Stimulated activated CD4-positive, alpha-beta T cell treated with anti-CD3 and anti-CD28 coated beads, Interleukin-12 subunit alpha, Interleukin-12 subunit beta, amount 100 ng/mL, for 48 hours (primary cell): ENCODE measurements at regions not wholly inside any gene's neighbourhood (a gene's known extent, or its start where the extent isn't known, plus 50 kb on each side); places are given as distances from the start of the nearest gene placed in this dataset.

ENCODE experiments used
- DNase-seq, 3 donors: peaks; one replicate each; pipeline ENCODE4 v3.0.0-alpha.2; 2020; ENCODE audit warnings: low read depth in 2 of 3, low spot score in 1 of 3

GRCh38 chr12:11564984-11565651, 84.4 kb upstream of the ETV6 start:
- no peak for DNase-seq

GRCh38 chr12:11565752-11566151, 83.7 kb upstream of the ETV6 start:
- no peak for DNase-seq

GRCh38 chr12:11568155-11568761, 81.2 kb upstream of the ETV6 start:
- no peak for DNase-seq

GRCh38 chr12:11568762-11569478, 80.6 kb upstream of the ETV6 start:
- DNase-seq = no peak

- DNase-seq = no peak
Measured at GRCh38 chr12:11569716-11570115, 79.8 kb upstream of the ETV6 start.

- DNase-seq = no peak
Measured at GRCh38 chr12:11573880-11574279, 75.6 kb upstream of the ETV6 start.

GRCh38 chr12:11576104-11576503, 73.4 kb upstream of the ETV6 start:
- peak; percentile 12 to 35 (median 28) for DNase-seq

GRCh38 chr12:11577658-11578260, 71.7 kb upstream of the ETV6 start:
- DNase-seq = no peak

GRCh38 chr12:11578461-11578993, 70.9 kb upstream of the ETV6 start:
- DNase-seq = no peak

- DNase-seq = no peak
Measured at GRCh38 chr12:11580125-11580751, 69.2 kb upstream of the ETV6 start.

GRCh38 chr12:11581179-11581755, 68.2 kb upstream of the ETV6 start:
- peak; percentile 15 to 72 (median 60) for DNase-seq

- no peak for DNase-seq
Measured at GRCh38 chr12:11584221-11584855, 65.1 kb upstream of the ETV6 start.

GRCh38 chr12:11592484-11592883, 57.0 kb upstream of the ETV6 start:
- no peak for DNase-seq

- DNase-seq = no peak
Measured at GRCh38 chr12:11593013-11593412, 56.5 kb upstream of the ETV6 start.

GRCh38 chr12:11595080-11595479, 54.4 kb upstream of the ETV6 start:
- DNase-seq = no peak

- DNase-seq = no peak
Measured at GRCh38 chr12:11596141-11596540, 53.3 kb upstream of the ETV6 start.

- DNase-seq = no peak
Measured at GRCh38 chr12:11598900-11599299, 50.6 kb upstream of the ETV6 start.
